A673 (cell line): ENCODE measurements at regions not wholly inside any gene's neighbourhood (a gene's known extent, or its start where the extent isn't known, plus 50 kb on each side); places are given as distances from the start of the nearest gene placed in this dataset.

Source experiments
- CTCF ChIP-seq: fragments of 300-800, 200-600 bp; sonication (generic); conservative IDR thresholded peaks from 2 replicates; pipeline ENCODE4 v1.5.1; 2017; ENCODE audit warnings: low read depth, mild to moderate bottlenecking, antibody characterized with exemption, low read length, moderate library complexity, mixed read lengths
- EZH2 ChIP-seq: fragments of 200-600 bp; sonication (generic); IDR thresholded peaks from 2 replicates; pipeline ENCODE4 v1.6.1; 2017; ENCODE audit warnings: borderline replicate concordance, low read depth, mild to moderate bottlenecking, mixed read lengths, antibody characterized with exemption, low read length; ENCODE audit not compliant: poor library complexity, severe bottlenecking

GRCh38 chr16:49115956-49116355 is 165.7 kb downstream of the CBLN1 start:
- TF ChIP-seq CTCF (no peak), EZH2 (no peak)
